NOMO-1 treated with DMSO at 0.1 percent for 48 hours (cell line): ENCODE measurements at regions not wholly inside any gene's neighbourhood (a gene's known extent, or its start where the extent isn't known, plus 50 kb on each side); places are given as distances from the start of the nearest gene placed in this dataset.

Experiments used
- DNase-seq: peaks from one replicate; lab custom pipeline; 2025; ENCODE audit not compliant: unreplicated experiment; lab: John Stamatoyannopoulos, UW

DNA sequence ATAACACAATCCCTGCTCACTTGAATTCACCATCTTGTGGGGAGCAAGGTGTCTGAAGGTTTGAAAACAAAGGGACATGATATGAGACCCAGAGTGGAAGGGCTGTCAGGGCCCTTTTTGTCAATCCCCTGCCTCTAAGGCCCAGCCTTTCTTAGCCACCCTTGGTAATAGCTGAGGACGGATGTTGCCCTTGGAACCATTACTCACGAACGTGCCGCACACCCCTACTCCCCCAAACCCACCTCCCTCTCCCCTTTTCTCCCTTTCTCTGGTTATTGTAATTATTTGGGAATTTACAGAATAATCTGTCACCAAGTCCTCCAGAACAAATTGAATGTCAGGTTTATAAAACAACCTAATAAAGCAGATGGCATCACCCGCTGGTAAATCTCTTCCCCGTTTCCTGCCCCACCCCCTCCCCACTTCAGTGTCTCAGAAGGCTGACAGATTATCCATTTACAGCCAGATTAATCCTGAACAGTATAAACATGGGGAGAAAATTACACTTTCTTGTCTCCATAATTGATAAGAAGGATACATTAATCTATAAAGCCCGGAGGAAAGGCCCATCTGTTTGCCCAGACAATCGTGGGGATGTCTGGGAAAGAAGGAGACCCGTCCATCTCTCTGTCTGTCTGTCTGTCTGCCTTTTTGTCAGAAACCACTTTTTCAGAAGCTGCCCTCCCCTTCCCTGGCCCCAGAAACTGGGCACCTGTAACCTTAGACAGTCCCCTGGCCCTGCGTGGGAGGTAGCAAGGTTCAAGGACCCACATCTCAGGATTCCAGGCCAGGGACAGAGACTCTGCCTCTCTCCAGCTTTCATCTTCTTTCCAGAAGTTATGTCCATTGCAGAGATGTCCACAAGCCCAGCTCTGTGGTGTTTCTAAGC, 60.6 kb upstream of the CD34 start:
- DNase-seq: no peak

DNA sequence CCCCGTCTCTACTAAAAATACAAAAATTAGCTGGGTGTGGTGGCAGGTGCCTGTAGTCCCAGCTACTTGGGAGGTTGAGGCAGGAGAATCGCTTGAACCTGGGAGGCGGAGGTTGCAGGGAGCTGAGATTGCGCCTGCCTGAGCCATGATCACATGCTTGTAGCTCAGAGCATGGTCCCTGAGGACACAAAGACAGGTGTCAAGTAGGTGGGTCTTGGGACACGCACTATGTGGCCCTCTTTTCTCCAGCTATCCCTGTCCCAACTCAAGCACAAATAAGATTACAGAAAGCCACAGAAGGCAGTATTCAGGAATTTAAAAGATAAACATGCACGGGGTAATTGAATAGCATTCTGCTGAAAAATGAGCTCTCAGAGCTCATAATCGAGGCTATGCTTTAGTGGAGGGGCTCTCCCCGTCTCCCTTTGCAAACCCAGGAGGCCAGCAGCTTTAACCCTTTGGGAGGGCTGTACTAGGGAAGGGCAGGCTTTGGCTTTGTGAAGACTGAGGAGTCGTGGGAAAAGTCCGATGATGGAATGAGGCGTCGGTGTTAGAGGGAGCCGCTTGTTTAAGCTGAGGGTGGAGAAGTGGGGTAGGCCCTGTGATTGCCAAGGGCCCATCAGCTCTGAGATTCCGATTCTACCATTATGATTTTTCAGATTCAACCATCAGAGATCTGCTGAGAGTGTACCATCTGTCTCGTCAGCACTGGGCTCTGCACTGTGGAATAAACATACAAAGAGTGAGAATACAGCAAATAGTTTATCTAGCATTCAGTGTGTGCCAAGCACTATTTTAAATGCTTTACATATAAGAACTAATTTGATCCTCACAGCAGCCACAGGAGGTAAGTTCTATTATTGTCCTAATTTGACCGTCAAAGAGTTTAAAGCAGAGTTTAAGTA, 59.7 kb upstream of the CD34 start:
- no peak for DNase-seq

GRCh38 chr1:207969528-207969927, 58.6 kb upstream of the CD34 start:
- DNase-seq: no peak

DNA sequence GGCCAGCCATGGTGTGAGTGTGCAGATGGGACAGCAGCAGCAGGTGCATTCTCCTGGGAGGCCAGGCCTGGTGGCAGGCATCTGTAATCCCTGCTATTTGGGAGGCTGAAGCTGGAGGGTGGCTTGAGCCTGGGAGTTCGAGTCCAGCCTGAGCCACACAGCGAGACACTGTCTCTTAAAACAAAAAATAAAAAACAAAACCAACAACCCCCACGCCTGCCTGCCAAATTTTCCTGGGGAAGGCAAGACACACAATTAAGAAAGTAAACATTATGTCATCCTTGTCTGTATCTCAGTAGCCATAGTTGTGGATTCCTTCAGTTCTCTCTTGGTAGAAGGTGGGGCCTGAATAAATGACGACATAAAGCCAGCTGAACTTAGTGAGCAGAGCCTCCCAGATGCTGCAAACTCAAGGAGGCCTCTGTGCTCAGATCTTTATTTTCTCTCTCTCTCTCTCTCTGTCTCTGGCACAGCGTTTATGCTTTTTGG, 57.6 kb upstream of the CD34 start:
- DNase-seq: no peak

GRCh38 chr1:207967703-207968102, 56.8 kb upstream of the CD34 start:
- no peak for DNase-seq

DNA sequence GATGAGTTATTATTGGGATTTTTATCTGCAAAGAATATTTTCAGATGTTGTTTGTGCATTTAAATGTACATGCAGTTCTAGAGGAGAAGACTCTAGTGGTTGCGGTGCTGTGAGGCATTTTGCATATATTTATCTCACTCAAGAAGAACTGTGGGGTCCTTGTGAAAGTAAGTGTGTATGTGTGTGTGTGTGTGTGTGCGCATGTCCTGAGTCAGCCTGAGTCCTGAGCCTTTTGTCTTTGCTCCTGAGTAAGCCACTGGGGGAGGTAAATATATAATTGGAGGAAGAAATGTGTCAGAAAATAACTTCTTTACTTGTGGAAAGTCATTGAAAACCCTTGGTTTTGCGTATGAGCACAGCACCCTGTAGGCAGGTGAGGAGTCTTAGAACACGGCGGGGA, 55.6 kb upstream of the CD34 start:
- no peak for DNase-seq

GRCh38 chr1:207965392-207966387, 54.8 kb upstream of the CD34 start:
- DNase-seq: no peak

DNA sequence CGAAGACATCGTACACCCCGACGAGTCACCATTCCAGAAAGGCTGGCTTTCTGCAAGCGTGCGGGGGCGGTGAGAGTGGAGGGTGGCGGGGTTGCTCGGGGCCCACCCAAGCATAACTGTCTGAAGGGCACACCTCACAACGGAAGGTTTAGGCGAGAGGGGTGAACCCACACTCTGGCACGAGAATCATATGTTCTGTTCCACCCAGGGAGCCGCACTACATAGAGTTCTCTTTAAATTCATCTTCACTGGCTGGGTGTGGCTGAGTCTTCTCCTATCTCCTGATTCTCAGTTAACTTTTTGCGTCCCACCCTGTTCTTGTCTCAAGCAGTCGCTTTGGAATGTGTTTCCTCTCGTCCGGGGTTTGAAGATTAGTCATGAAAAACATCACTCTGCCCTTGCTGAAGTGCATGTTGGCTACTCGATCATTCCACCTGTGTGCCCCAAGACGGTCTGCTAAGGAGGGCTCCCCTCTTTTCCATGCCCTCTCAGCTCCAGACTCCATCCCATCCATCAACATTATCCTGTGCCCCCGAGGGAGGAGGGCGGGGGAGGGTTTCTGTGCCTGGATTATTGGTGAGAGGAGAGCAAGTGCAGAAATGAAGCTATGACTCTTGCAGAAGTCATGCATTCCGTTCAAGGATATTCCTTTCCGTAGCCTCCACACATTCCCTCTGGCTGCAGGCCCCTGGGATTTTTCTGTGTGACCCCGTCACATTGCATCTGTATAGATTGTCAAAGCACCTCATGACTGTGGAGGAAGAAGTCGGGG, 53.5 kb upstream of the CD34 start:
- DNase-seq: no peak

DNA sequence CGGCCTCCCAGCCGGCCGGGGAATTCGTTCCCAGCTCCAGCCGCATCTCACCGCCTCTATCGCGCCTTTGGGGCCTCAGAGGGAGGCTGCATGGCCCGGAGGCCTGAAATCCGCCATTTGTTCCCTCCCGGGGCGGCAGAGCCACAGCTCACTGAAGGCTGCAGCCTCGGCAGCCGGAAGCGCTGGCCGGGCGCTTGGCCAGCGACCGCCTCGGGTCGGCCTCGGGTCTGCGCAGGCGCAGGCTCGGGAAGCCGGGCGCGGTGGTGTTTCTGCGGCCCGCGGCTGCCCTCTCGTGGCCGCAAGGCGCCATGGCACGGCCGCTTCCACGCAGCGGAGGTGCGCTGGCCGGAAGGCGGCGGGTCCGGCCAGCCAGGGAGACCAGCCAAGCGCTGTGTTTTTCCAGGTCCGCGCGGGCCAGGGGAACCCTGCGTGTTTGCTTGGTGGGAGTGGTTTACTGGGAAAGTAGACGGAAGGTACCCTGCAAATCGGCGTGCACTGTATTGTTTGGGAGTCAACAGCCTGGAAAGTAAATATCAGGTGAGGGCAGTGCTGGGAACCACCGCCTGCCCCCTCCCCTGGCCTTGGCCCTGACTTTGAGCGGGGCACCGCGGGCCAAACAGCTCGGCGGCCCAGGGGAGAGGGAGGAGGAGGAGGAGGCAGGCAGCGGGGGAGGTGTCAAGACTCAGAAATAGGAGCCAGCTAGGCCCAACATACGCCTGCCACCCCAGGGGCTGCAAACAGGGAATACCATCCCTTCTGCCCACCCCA, 52.7 kb upstream of the CD34 start:
- DNase-seq: peak; percentile 70

- DNase-seq: peak; percentile 14
Measured at GRCh38 chr1:207962716-207963426, 51.9 kb upstream of the CD34 start.
